ENCODE measurements at regions not wholly inside any gene's neighbourhood (a gene's known extent, or its start where the extent isn't known, plus 50 kb on each side); places are given as distances from the start of the nearest gene placed in this dataset.

GRCh38 chr2:161557538-161557937, 66.7 kb upstream of the SLC4A10 start:
- H4K5ac ChIP-seq (ENCODE audit: insufficient read length, low read depth, low read length): no peak overlapping the region
- ChIA-PET CTCF (ENCODE audit: partially characterized antibody) (interaction anchor here (1.3 kb wide), 1 partner anchor 11 kb away, joined by 7 read pairs; no protein-coding TSS in a partner anchor), POLR2A (ENCODE audit: partially characterized antibody) (no interaction called here)
- H2AK5ac ChIP-seq (ENCODE audit: low read depth, low read length): no peak overlapping the region
- H3K27me3 ChIP-seq (replicated peaks in 1 of 4; ENCODE audit: control insufficient read depth in 3 of 4, extremely low read depth in 1 of 4, insufficient read depth in 3 of 4, low read length in 3 of 4): no peaks in the 10 kb centered on the region
- H2BK5ac ChIP-seq (ENCODE audit: low read depth, low read length): no peak overlapping the region
- no peak overlapping the region for H2AFZ ChIP-seq (ENCODE audit: low read length)
- H4K91ac ChIP-seq (replicated peaks; ENCODE audit: insufficient read length, low read length): no peak overlapping the region
- H3K4me2 ChIP-seq (ENCODE audit: insufficient read depth in 1 of 2, low read depth in 2 of 2, low read length in 2 of 2): no peak overlapping the region
- no peak overlapping the region for H2BK20ac ChIP-seq (ENCODE audit: low read length)
- H3K18ac ChIP-seq (ENCODE audit: extremely low read depth, low read length): no peak overlapping the region
- 74% methylated on average over 1 of the region's 1 CpG; no CpG with 5 or more reads in 1 of the 2 experiments for WGBS, 2 experiments (ENCODE audit: extremely low coverage in 1 of 2, insufficient coverage in 1 of 2, insufficient read length in 1 of 2, insufficient replicate concordance in 2 of 2, low coverage in 1 of 2, low lambda C conversion rate in 2 of 2, missing lambda C conversion rate in 1 of 2)
- no peak overlapping the region for H2BK12ac ChIP-seq (ENCODE audit: low read depth, low read length)
- H3K79me1 ChIP-seq (ENCODE audit: low read depth, low read length): no peaks in the 10 kb centered on the region
- no peak overlapping the region for H3K9ac ChIP-seq (replicated peaks in 1 of 4; ENCODE audit: extremely low read depth in 1 of 4, low read depth in 3 of 4, low read length in 3 of 4)
- H3K27ac ChIP-seq (ENCODE audit: low read depth, low read length): no peak overlapping the region
- H3K79me2 ChIP-seq (ENCODE audit: control insufficient read depth in 1 of 2, insufficient read depth in 2 of 2, low read length in 2 of 2): no peaks in the 10 kb centered on the region
- no peak overlapping the region for H2BK15ac ChIP-seq (ENCODE audit: low read length)
- TF ChIP-seq SIRT6 (IDR thresholded peaks at IDR 0.05; ENCODE audit: low read length) (no peak), PHF8 (conservative IDR thresholded peaks at IDR 0.05; ENCODE audit: low read depth, low read length) (no peak), EGR1 (IDR thresholded peaks at IDR 0.05; ENCODE audit: borderline replicate concordance, low read depth, low read length) (no peak), NRF1 (IDR thresholded peaks at IDR 0.05; ENCODE audit: low read depth, low read length) (no peak)
- no peak overlapping the region for H3K14ac ChIP-seq (ENCODE audit: insufficient read length)
- no peak overlapping the region for H3K4me3 ChIP-seq (ENCODE audit: extremely low read depth in 1 of 4, insufficient read depth in 2 of 4, low read depth in 3 of 4, low read length in 4 of 4)
- no peaks in the 10 kb centered on the region for H3K4me1 ChIP-seq (replicated peaks in 1 of 4; ENCODE audit: control insufficient read depth in 3 of 4, insufficient read depth in 4 of 4, low read length in 3 of 4)
- FAIRE-seq (no peak), DNase-seq (ENCODE audit: low read depth in 1 of 2, low spot score in 2 of 2) (no peak)
- H2BK120ac ChIP-seq (replicated peaks; ENCODE audit: low read depth, low read length): no peak overlapping the region
- no peak overlapping the region for H3K4ac ChIP-seq (replicated peaks; ENCODE audit: insufficient read length, low read depth, low read length)
- H3K9me3 ChIP-seq (ENCODE audit: insufficient read depth in 2 of 2, low read depth in 1 of 2, low read length in 1 of 2): no peaks in the 10 kb centered on the region
- H4K20me1 ChIP-seq (replicated peaks in 1 of 2; ENCODE audit: control insufficient read depth in 1 of 2, insufficient read depth in 2 of 2, low read length in 2 of 2): no peaks in the 10 kb centered on the region
- no peak overlapping the region for H4K8ac ChIP-seq (ENCODE audit: extremely low read depth, insufficient read depth, low read length)
- no peaks in the 10 kb centered on the region for H3K23me2 ChIP-seq (ENCODE audit: low read depth, low read length)
- no peaks in the 10 kb centered on the region; a peak in 1 of 8 replicates for H3K36me3 ChIP-seq (ENCODE audit: control insufficient read depth in 2 of 4, insufficient read depth in 4 of 4, low read length in 3 of 4)
- no peak overlapping the region for H3K23ac ChIP-seq (ENCODE audit: insufficient read length)
- no peak overlapping the region for H3K56ac ChIP-seq (replicated peaks; ENCODE audit: insufficient read length, low read depth, low read length)

Measured in H1 (cell line).